Small intestine (tissue), 7 donors: ENCODE measurements at regions not wholly inside any gene's neighbourhood (a gene's known extent, or its start where the extent isn't known, plus 50 kb on each side); places are given as distances from the start of the nearest gene placed in this dataset.

Experiments used
- DNase-seq, 2 donors: peaks; one replicate each; pipeline versions ENCODE4 v3.0.0 to v3.0.0-alpha.2; 2013
- FAIRE-seq: peaks from 2 replicates; lab custom pipeline; 2012; peaks lifted over from hg19 to GRCh38; lab: Jason Lieb, UNC
- H3K27ac ChIP-seq, 3 donors: one replicate each; pipeline ENCODE4 v1.5.1; 2013; ENCODE audit warnings: low read length in 2 of 3, mild to moderate bottlenecking in 2 of 3, control low read depth in 1 of 3, inconsistent platforms in 1 of 3, low read depth in 1 of 3, moderate library complexity in 1 of 3
- H3K27me3 ChIP-seq, 3 donors: one replicate each; pipeline ENCODE4 v1.6.1; 2013; ENCODE audit warnings: low read length in 3 of 3, inconsistent platforms in 1 of 3; ENCODE audit not compliant: control insufficient read depth in 3 of 3, insufficient read depth in 3 of 3
- H3K36me3 ChIP-seq, 3 donors: one replicate each; pipeline ENCODE4 v1.6.1; 2013; ENCODE audit warnings: low read length in 3 of 3, inconsistent platforms in 1 of 3, low read depth in 1 of 3, mild to moderate bottlenecking in 1 of 3, moderate library complexity in 1 of 3; ENCODE audit not compliant: control insufficient read depth in 3 of 3, insufficient read depth in 2 of 3
- H3K4me1 ChIP-seq, 3 donors: one replicate each; pipeline ENCODE4 v1.6.1; 2013; ENCODE audit warnings: low read length in 2 of 3, inconsistent platforms in 1 of 3, low read depth in 1 of 3, mild to moderate bottlenecking in 1 of 3, moderate library complexity in 1 of 3; ENCODE audit not compliant: control insufficient read depth in 3 of 3, insufficient read depth in 2 of 3
- H3K4me3 ChIP-seq, 3 donors: one replicate each; pipeline ENCODE4 v1.5.1; 2013; ENCODE audit warnings: low read length in 3 of 3, control low read depth in 1 of 3, inconsistent platforms in 1 of 3, low read depth in 1 of 3, mild to moderate bottlenecking in 1 of 3, moderate library complexity in 1 of 3
- H3K9me3 ChIP-seq, 2 donors: one replicate each; pipeline ENCODE4 v1.6.1; 2013; ENCODE audit warnings: low read depth in 1 of 2, low read length in 1 of 2; ENCODE audit not compliant: control insufficient read depth in 2 of 2, insufficient read depth in 1 of 2
- WGBS, 3 donors: extraction: QIAGEN DNeasy Blood & Tissue Kit; methylation state at CpG; one replicate each; pipeline ENCODE4 v1.1.7; 2013; 5-methylcytosine and 5-hydroxymethylcytosine counted together
- donor health status: healthy with polysubstance abuse.
- donor health status: control.
- donor health status: control.
- donor health status: Bipolar disorder and iron deficiency.
- donor health status: healthy.

- H3K4me1 ChIP-seq, result no peaks in the 10 kb centered on the region
- H3K27ac ChIP-seq, result no peak overlapping the region
- 92 to 95% (median 94%) methylated on average over 4 of the region's 4 CpGs for WGBS, 3 donors
- H3K27me3 ChIP-seq, result no peaks in the 10 kb centered on the region
- H3K9me3 ChIP-seq, result no peaks in the 10 kb centered on the region
- H3K4me3 ChIP-seq, result no peak overlapping the region
- no peaks in the 10 kb centered on the region for H3K36me3 ChIP-seq
- no peak for DNase-seq
- no peak for FAIRE-seq
These were observed 345.1 kb upstream of the CBLB start for GRCh38 chr3:106213954-106214353.

- no peak overlapping the region for H3K4me3 ChIP-seq
- DNase-seq (no peak), FAIRE-seq (no peak)
- H3K36me3 ChIP-seq, result no peaks in the 10 kb centered on the region
- H3K9me3 ChIP-seq, result no peaks in the 10 kb centered on the region
- no peaks in the 10 kb centered on the region for H3K4me1 ChIP-seq
- 70 to 75% (median 71%) methylated on average over 4 of the region's 4 CpGs for WGBS, 3 donors
- no peaks in the 10 kb centered on the region for H3K27me3 ChIP-seq
- no peak overlapping the region for H3K27ac ChIP-seq
These were observed 345.8 kb upstream of the CBLB start for GRCh38 chr3:106214641-106215040.

GRCh38 chr3:106215047-106215446 lies 346.2 kb upstream of the CBLB start:
- Histone ChIP-seq H3K36me3 (no peaks in the 10 kb centered on the region), H3K27me3 (no peaks in the 10 kb centered on the region), H3K4me1 (no peaks in the 10 kb centered on the region), H3K27ac (no peak overlapping the region), H3K9me3 (no peaks in the 10 kb centered on the region), H3K4me3 (no peak overlapping the region)
- WGBS, 3 donors, result 59 to 80% (median 67%) methylated on average over 1 of the region's 1 CpG
- no peak for DNase-seq
- no peak for FAIRE-seq

GRCh38 chr3:106217745-106218144 lies 348.9 kb upstream of the CBLB start:
- WGBS, 3 donors, result 79 to 89% (median 87%) methylated on average over 2 of the region's 2 CpGs
- H3K36me3 ChIP-seq, result no peaks in the 10 kb centered on the region
- no peaks in the 10 kb centered on the region for H3K4me1 ChIP-seq
- no peak for FAIRE-seq
- no peaks in the 10 kb centered on the region for H3K27me3 ChIP-seq
- H3K27ac ChIP-seq, result no peak overlapping the region
- DNase-seq, result no peak
- no peaks in the 10 kb centered on the region for H3K9me3 ChIP-seq
- no peak overlapping the region for H3K4me3 ChIP-seq

- Histone ChIP-seq H3K27me3 (no peaks in the 10 kb centered on the region), H3K4me1 (no peaks in the 10 kb centered on the region), H3K36me3 (no peaks in the 10 kb centered on the region), H3K9me3 (no peaks in the 10 kb centered on the region), H3K4me3 (no peak overlapping the region), H3K27ac (no peak overlapping the region)
- no peak for FAIRE-seq
- no peak for DNase-seq
- 72 to 92% (median 74%) methylated on average over 3 of the region's 3 CpGs for WGBS, 3 donors
These were observed 358.3 kb upstream of the CBLB start for GRCh38 chr3:106227068-106227467.

- H3K27ac ChIP-seq, result no peak overlapping the region
- H3K4me3 ChIP-seq, result no peak overlapping the region
- no peaks in the 10 kb centered on the region for H3K9me3 ChIP-seq
- WGBS, 3 donors, result 64 to 80% (median 66%) methylated on average over 2 of the region's 2 CpGs
- H3K4me1 ChIP-seq, result no peaks in the 10 kb centered on the region
- no peaks in the 10 kb centered on the region for H3K27me3 ChIP-seq
- FAIRE-seq (no peak), DNase-seq (no peak)
- no peaks in the 10 kb centered on the region for H3K36me3 ChIP-seq
These were observed 359.5 kb upstream of the CBLB start for GRCh38 chr3:106228271-106228670.

GRCh38 chr3:106229495-106230278 lies 360.9 kb upstream of the CBLB start:
- no peaks in the 10 kb centered on the region for H3K27me3 ChIP-seq
- H3K9me3 ChIP-seq, result no peaks in the 10 kb centered on the region
- no peak overlapping the region for H3K27ac ChIP-seq
- 81 to 87% (median 85%) methylated on average over 4 of the region's 4 CpGs for WGBS, 3 donors
- no peak for DNase-seq
- no peak overlapping the region for H3K4me3 ChIP-seq
- H3K4me1 ChIP-seq, result no peaks in the 10 kb centered on the region
- no peaks in the 10 kb centered on the region for H3K36me3 ChIP-seq
- no peak for FAIRE-seq

GRCh38 chr3:106231086-106231485 lies 362.3 kb upstream of the CBLB start:
- Histone ChIP-seq H3K9me3 (no peaks in the 10 kb centered on the region), H3K36me3 (no peaks in the 10 kb centered on the region), H3K27ac (no peak overlapping the region), H3K4me1 (no peaks in the 10 kb centered on the region), H3K27me3 (no peaks in the 10 kb centered on the region), H3K4me3 (no peak overlapping the region)
- FAIRE-seq, result no peak
- no peak for DNase-seq
- 71 to 85% (median 85%) methylated on average over 1 of the region's 1 CpG for WGBS, 3 donors

GRCh38 chr3:106232956-106233355 lies 364.1 kb upstream of the CBLB start:
- no peak for DNase-seq
- H3K9me3 ChIP-seq, result peaks cover 0 to 5% of the 10 kb centered on the region in 2 donors
- no peak for FAIRE-seq
- no peaks in the 10 kb centered on the region for H3K4me1 ChIP-seq
- H3K27ac ChIP-seq, result no peak overlapping the region
- H3K36me3 ChIP-seq, result no peaks in the 10 kb centered on the region
- H3K4me3 ChIP-seq, result no peak overlapping the region
- H3K27me3 ChIP-seq, result no peaks in the 10 kb centered on the region
